ENCODE measurements at regions not wholly inside any gene's neighbourhood (a gene's known extent, or its start where the extent isn't known, plus 50 kb on each side); places are given as distances from the start of the nearest gene placed in this dataset.
"Not testable (repeated sequence)": the region's sequence is repeated elsewhere in the genome, so short reads cannot be mapped to it uniquely, and the experiment has no call there.

DNA sequence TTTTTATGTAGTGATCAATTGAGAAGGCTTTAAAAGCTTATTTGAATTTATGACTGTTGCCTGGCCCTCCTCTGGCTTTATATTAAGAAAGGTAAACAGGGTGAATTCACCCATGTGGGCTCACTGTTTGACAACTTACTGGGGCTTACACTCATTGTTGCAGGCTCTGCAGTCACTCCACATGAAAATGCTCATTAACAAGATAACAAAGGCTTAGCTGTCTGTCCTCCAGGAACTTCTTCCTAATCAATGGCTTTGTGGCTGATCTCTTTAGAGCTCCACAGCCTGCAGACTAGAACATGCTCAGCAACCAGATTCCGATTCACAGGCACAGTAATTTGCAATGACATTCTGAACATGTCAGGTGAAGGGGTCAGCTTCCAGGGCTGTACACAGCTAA lies 323.2 kb upstream of the MAN1A1 start:
- H3K36me3 ChIP-seq: no peaks in the 10 kb centered on the region
- H3K4me1 ChIP-seq: no peaks in the 10 kb centered on the region
- TF ChIP-seq, protein P1, sequence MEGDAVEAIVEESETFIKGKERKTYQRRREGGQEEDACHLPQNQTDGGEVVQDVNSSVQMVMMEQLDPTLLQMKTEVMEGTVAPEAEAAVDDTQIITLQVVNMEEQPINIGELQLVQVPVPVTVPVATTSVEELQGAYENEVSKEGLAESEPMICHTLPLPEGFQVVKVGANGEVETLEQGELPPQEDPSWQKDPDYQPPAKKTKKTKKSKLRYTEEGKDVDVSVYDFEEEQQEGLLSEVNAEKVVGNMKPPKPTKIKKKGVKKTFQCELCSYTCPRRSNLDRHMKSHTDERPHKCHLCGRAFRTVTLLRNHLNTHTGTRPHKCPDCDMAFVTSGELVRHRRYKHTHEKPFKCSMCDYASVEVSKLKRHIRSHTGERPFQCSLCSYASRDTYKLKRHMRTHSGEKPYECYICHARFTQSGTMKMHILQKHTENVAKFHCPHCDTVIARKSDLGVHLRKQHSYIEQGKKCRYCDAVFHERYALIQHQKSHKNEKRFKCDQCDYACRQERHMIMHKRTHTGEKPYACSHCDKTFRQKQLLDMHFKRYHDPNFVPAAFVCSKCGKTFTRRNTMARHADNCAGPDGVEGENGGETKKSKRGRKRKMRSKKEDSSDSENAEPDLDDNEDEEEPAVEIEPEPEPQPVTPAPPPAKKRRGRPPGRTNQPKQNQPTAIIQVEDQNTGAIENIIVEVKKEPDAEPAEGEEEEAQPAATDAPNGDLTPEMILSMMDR (IDR thresholded peaks at IDR 0.05): no peak
- no peaks in the 10 kb centered on the region for H3K27me3 ChIP-seq
- H3K9me3 ChIP-seq: no peaks in the 10 kb centered on the region
- H3K27ac ChIP-seq: no peak overlapping the region
- H3K4me3 ChIP-seq: no peak overlapping the region
- intact Hi-C loops (cut with DNase I): no loop called here
- no peak for DNase-seq (ENCODE audit: low spot score in 2 of 2)

DNA sequence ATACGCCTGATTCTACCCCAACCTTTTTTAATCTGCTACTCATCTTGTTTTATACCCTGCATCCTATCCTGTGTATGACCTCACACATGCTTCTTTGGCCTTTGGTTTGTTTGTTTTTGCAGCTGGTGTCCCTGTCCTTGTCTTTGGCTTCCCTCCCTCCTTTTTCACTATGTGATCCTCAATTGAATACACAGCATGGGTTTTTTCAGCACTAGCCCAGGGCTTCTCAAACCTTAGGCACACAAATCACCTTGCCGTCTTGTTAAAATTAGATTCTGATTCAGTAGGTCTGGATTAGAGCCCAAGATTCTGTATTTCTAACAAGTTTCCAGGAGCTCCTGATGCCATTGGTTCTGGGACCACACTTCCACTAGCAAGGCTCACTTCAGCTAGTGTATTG lies 321.5 kb upstream of the MAN1A1 start:
- intact Hi-C loops (cut with DNase I): no loop called here
- no peak overlapping the region for H3K27ac ChIP-seq

DNA sequence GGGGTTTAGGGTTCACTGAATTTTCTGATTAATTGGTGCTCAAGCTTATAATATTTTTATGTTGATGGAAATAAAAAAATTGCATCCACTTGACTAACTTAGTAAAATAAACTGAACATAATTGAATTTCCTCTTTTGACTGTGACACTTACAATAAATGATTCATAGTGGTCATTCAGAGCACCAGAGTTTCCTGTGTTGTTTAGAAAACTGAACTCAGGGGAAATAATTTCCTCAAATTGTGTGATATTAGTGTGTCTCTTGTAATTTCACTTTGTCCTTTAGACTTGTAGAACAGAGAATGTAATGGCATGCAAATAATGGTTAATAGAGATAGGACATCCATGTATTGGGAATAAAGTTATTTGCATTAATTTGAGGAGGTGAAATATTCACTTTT lies 319.7 kb upstream of the MAN1A1 start:
- intact Hi-C loops (cut with DNase I): no loop called here
- Histone ChIP-seq H3K4me3 (no peak overlapping the region), H3K27ac (no peak overlapping the region), H3K27me3 (no peaks in the 10 kb centered on the region), H3K9me3 (no peaks in the 10 kb centered on the region), H3K4me1 (no peaks in the 10 kb centered on the region), H3K36me3 (no peaks in the 10 kb centered on the region)
- TF ChIP-seq, protein P1 (IDR thresholded peaks at IDR 0.05): no peak
- no peak for DNase-seq (ENCODE audit: low spot score in 2 of 2)

More for the DNA sequence above, 321.5 kb upstream of the MAN1A1 start:
- Histone ChIP-seq H3K4me3 (no peak overlapping the region), H3K9me3 (no peaks in the 10 kb centered on the region), H3K36me3 (no peaks in the 10 kb centered on the region), H3K27me3 (no peaks in the 10 kb centered on the region), H3K4me1 (no peaks in the 10 kb centered on the region)
- TF ChIP-seq, protein P1 (IDR thresholded peaks at IDR 0.05): no peak
- no peak for DNase-seq (ENCODE audit: low spot score in 2 of 2)

DNA sequence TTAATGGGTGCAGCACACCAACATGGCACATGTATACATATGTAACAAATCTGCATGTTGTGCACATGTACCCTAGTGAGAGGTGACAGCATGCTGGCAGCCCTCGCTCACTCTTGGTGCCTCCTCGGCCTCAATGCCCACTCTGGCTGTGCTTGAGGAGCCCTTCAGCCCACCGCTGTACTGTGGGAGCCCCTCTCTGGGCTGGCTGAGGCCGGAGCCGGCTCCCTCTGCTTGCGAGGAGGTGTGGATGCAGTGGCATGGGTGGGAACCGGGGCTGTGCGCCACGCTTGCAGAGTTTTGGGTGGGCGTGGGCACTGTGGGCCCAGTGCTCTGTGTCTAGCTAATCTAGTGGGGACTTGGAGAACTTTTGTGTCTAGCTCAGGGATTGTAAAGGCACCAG lies 315.9 kb upstream of the MAN1A1 start:
- H3K9me3 ChIP-seq; DNase-seq (ENCODE audit: low spot score in 2 of 2); H3K27ac ChIP-seq; H3K27me3 ChIP-seq; H3K4me3 ChIP-seq; H3K36me3 ChIP-seq; intact Hi-C loops (cut with DNase I); H3K4me1 ChIP-seq: not testable (repeated sequence)

DNA sequence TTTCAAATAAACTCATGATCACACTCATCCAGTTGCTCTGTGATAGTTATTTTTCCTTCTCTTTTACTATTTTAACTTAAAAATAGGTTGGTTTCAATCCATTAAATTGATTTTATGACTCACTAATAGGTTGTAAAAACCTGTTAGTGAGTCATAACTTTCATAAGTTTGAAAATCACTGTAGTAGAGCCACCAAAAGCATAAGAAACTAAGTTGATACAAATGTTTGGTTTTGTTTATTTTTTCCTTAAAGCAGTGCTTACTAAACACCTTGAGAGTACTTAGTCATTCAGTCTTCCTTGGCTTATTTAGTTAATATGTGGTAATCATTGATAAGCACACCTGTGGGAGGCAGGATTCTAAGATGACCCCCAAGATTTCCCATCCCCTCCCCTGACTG lies 312.1 kb upstream of the MAN1A1 start:
- Histone ChIP-seq H3K4me1 (no peaks in the 10 kb centered on the region), H3K27ac (no peak overlapping the region), H3K36me3 (no peaks in the 10 kb centered on the region), H3K4me3 (no peak overlapping the region), H3K9me3 (no peaks in the 10 kb centered on the region), H3K27me3 (no peaks in the 10 kb centered on the region)
- TF ChIP-seq, protein P1 (IDR thresholded peaks at IDR 0.05): no peak
- no peak for DNase-seq (ENCODE audit: low spot score in 2 of 2)
- intact Hi-C loops (cut with DNase I): no loop called here

DNA sequence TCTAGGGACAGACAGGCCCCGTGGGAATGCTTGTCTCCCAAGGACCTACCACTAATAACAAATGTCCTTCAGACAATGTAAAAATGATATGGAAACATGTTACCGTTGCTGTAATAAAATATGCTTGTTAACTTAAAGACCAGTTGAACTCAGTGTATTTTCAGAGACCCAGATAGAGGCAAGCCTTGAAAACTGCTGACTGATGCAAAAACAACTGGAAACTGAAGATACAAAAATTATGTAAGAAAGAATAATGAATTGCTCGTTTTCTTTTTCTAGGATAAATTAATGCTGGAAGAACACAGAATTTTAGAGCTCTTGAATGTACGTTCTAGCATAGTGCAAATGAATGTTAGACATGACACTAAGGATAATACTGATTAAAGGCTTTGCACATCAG lies 311.5 kb upstream of the MAN1A1 start:
- H3K9me3 ChIP-seq: no peaks in the 10 kb centered on the region
- no peaks in the 10 kb centered on the region for H3K36me3 ChIP-seq
- H3K4me3 ChIP-seq: no peak overlapping the region
- no peak overlapping the region for H3K27ac ChIP-seq
- DNase-seq (ENCODE audit: low spot score in 2 of 2): no peak
- intact Hi-C loops (cut with DNase I): no loop called here
- TF ChIP-seq, protein P1 (IDR thresholded peaks at IDR 0.05): no peak
- H3K4me1 ChIP-seq: no peaks in the 10 kb centered on the region
- H3K27me3 ChIP-seq: no peaks in the 10 kb centered on the region

All from ascending aorta (tissue), 2 donors.